Liver (tissue), 8 donors: ENCODE measurements at regions not wholly inside any gene's neighbourhood (a gene's known extent, or its start where the extent isn't known, plus 50 kb on each side); places are given as distances from the start of the nearest gene placed in this dataset.

Experiments used
- DNase-seq: peaks from one replicate; pipeline ENCODE4 v3.0.0-alpha.2; 2017; ENCODE audit warnings: low spot score
- H3K27ac ChIP-seq, 2 donors: one replicate each; pipeline ENCODE4 v1.7.0; 2013; ENCODE audit warnings: inconsistent platforms in 2 of 2, low read length in 2 of 2, control low read depth in 1 of 2, low read depth in 1 of 2, mild to moderate bottlenecking in 1 of 2
- H3K27me3 ChIP-seq, 4 donors: one replicate each; pipeline versions ENCODE4 v1.6.1 to v1.7.0; 2013; ENCODE audit warnings: low read length in 3 of 4, inconsistent platforms in 1 of 4, mild to moderate bottlenecking in 1 of 4, moderate library complexity in 1 of 4; ENCODE audit not compliant: control insufficient read depth in 4 of 4, insufficient read depth in 4 of 4
- H3K36me3 ChIP-seq, 4 donors: one replicate each; pipeline versions ENCODE4 v1.6.1 to v1.7.0; 2013; ENCODE audit warnings: low read length in 3 of 4, mild to moderate bottlenecking in 3 of 4, low read depth in 1 of 4, moderate library complexity in 1 of 4; ENCODE audit not compliant: control insufficient read depth in 4 of 4, insufficient read depth in 3 of 4
- H3K4me1 ChIP-seq, 4 donors: one replicate each; pipeline versions ENCODE4 v1.6.1 to v1.7.0; 2013; ENCODE audit warnings: low read length in 3 of 4, mild to moderate bottlenecking in 3 of 4, moderate library complexity in 1 of 4; ENCODE audit not compliant: control insufficient read depth in 4 of 4, insufficient read depth in 4 of 4
- H3K4me3 ChIP-seq, 3 donors: one replicate each; pipeline versions ENCODE4 v1.6.1 to v1.7.0; 2013; ENCODE audit warnings: low read length in 3 of 3, control low read depth in 1 of 3, low read depth in 1 of 3, mild to moderate bottlenecking in 1 of 3
- H3K9ac ChIP-seq, 2 donors: one replicate each; pipeline ENCODE4 v1.7.0; 2013; ENCODE audit warnings: low read length in 2 of 2, mild to moderate bottlenecking in 2 of 2, moderate library complexity in 2 of 2, control low read depth in 1 of 2, low read depth in 1 of 2
- H3K9me3 ChIP-seq, 4 donors: one replicate each; pipeline versions ENCODE4 v1.6.1 to v1.7.0; 2013; ENCODE audit warnings: low read length in 3 of 4; ENCODE audit not compliant: control insufficient read depth in 4 of 4
- ATF3 ChIP-seq: IDR thresholded peaks from 2 replicates; pipeline ENCODE4 v1.6.1; 2016; ENCODE audit warnings: antibody characterized with exemption
- CTCF ChIP-seq: fragments of 150-350 bp; IDR thresholded peaks from 2 replicates; pipeline ENCODE4 v1.5.1; 2017; ENCODE audit warnings: improper control_type of control experiment, low read depth, low read length; ENCODE audit not compliant: missing input control
- EGR1 ChIP-seq, 2 donors: IDR thresholded peaks; 2 replicates each; pipeline ENCODE4 v1.6.1; 2016 to 2018; ENCODE audit warnings: antibody characterized with exemption in 2 of 2, low read depth in 2 of 2
- FOXA1 ChIP-seq: IDR thresholded peaks from 2 replicates; pipeline ENCODE4 v1.6.1; 2016; ENCODE audit warnings: antibody characterized with exemption
- FOXA2 ChIP-seq: IDR thresholded peaks from 2 replicates; pipeline ENCODE4 v1.6.1; 2016; ENCODE audit warnings: antibody characterized with exemption
- GABPA ChIP-seq, 2 donors: IDR thresholded peaks in 1 of 2; conservative IDR thresholded peaks in 1 of 2; 2 replicates each; pipeline ENCODE4 v1.6.1; 2016; ENCODE audit warnings: antibody characterized with exemption in 2 of 2, mild to moderate bottlenecking in 1 of 2, moderate library complexity in 1 of 2
- HNF4A ChIP-seq, 2 donors: conservative IDR thresholded peaks; 2 replicates each; pipeline ENCODE4 v1.6.1; 2016; ENCODE audit warnings: antibody characterized with exemption in 2 of 2, mild to moderate bottlenecking in 2 of 2
- HNF4G ChIP-seq: IDR thresholded peaks from 2 replicates; pipeline ENCODE4 v1.6.1; 2016; ENCODE audit warnings: antibody characterized with exemption
- JUND ChIP-seq, 2 donors: IDR thresholded peaks; 2 replicates each; pipeline ENCODE4 v1.6.1; 2016; ENCODE audit warnings: antibody characterized with exemption in 2 of 2
- MAX ChIP-seq: IDR thresholded peaks from 2 replicates; pipeline ENCODE4 v1.6.1; 2016; ENCODE audit warnings: antibody characterized with exemption
- NR2F2 ChIP-seq: IDR thresholded peaks from 2 replicates; pipeline ENCODE4 v1.6.1; 2016; ENCODE audit warnings: antibody characterized with exemption
- RAD21 ChIP-seq, 2 donors: IDR thresholded peaks; 2 replicates each; pipeline ENCODE4 v1.6.1; 2016; ENCODE audit warnings: antibody characterized with exemption in 2 of 2, mild to moderate bottlenecking in 2 of 2
- REST ChIP-seq: IDR thresholded peaks from 2 replicates; pipeline ENCODE4 v1.6.1; 2016; ENCODE audit warnings: antibody characterized with exemption, mild to moderate bottlenecking
- RXRA ChIP-seq, 2 donors: IDR thresholded peaks; 2 replicates each; pipeline ENCODE4 v1.6.1; 2017 to 2018; ENCODE audit warnings: antibody characterized with exemption in 2 of 2, mild to moderate bottlenecking in 1 of 2
- SP1 ChIP-seq: IDR thresholded peaks from 2 replicates; pipeline ENCODE4 v1.6.1; 2018; ENCODE audit warnings: antibody characterized with exemption, mild to moderate bottlenecking
- YY1 ChIP-seq: IDR thresholded peaks from 2 replicates; pipeline ENCODE4 v1.6.1; 2016; ENCODE audit warnings: antibody characterized with exemption, mild to moderate bottlenecking
- ZBTB33 ChIP-seq: IDR thresholded peaks from 2 replicates; pipeline ENCODE4 v1.6.1; 2016; ENCODE audit warnings: antibody characterized with exemption
- WGBS: extraction: QIAGEN DNeasy Blood & Tissue Kit; methylation state at CpG from one replicate; pipeline ENCODE4 v1.1.7; 2013; 5-methylcytosine and 5-hydroxymethylcytosine counted together
- donor health status: healthy.
- donor health status: healthy.
- donor health status: healthy.
- donor health status: healthy.
- donor health status: healthy.

GRCh38 chr3:115359536-115359935 lies 212.4 kb upstream of the ZBTB20 start:
- no peaks in the 10 kb centered on the region for H3K27me3 ChIP-seq
- no peaks in the 10 kb centered on the region for H3K4me1 ChIP-seq
- no peak for TF ChIP-seq FOXA2
- no peak for TF ChIP-seq JUND (IDR thresholded peaks at IDR 0.05)
- no peak for TF ChIP-seq EGR1 (IDR thresholded peaks at IDR 0.05; ENCODE audit: low read depth in 2 of 2)
- no peak for TF ChIP-seq ATF3
- no peak for TF ChIP-seq RXRA (IDR thresholded peaks at IDR 0.05)
- TF ChIP-seq REST, result no peak
- TF ChIP-seq NR2F2, result no peak
- no peak for TF ChIP-seq SP1
- TF ChIP-seq HNF4A (conservative IDR thresholded peaks at IDR 0.05), result no peak
- TF ChIP-seq GABPA (IDR thresholded peaks at IDR 0.05 in 1 of 2, conservative IDR thresholded peaks at IDR 0.05 in 1 of 2), result no peak
- no peak for TF ChIP-seq HNF4G
- no peak for TF ChIP-seq MAX
- no peak for TF ChIP-seq YY1
- TF ChIP-seq ZBTB33, result no peak
- TF ChIP-seq FOXA1, result no peak
- TF ChIP-seq CTCF, result no peak
- no peak for TF ChIP-seq RAD21 (IDR thresholded peaks at IDR 0.05)
- 35% methylated on average over 2 of the region's 2 CpGs for WGBS
- H3K36me3 ChIP-seq, result no peaks in the 10 kb centered on the region
- DNase-seq, result no peak
- no peak overlapping the region for H3K27ac ChIP-seq
- no peaks in the 10 kb centered on the region for H3K9me3 ChIP-seq
- H3K4me3 ChIP-seq, result no peak overlapping the region
- H3K9ac ChIP-seq, result no peak overlapping the region

- H3K4me3 ChIP-seq, result no peak overlapping the region
- no peak for DNase-seq
- WGBS, result 50% methylated on average over 1 of the region's 1 CpG
- H3K9me3 ChIP-seq, result no peaks in the 10 kb centered on the region
- H3K4me1 ChIP-seq, result no peaks in the 10 kb centered on the region
- no peaks in the 10 kb centered on the region for H3K27me3 ChIP-seq
- no peaks in the 10 kb centered on the region for H3K36me3 ChIP-seq
- no peak overlapping the region for H3K27ac ChIP-seq
- H3K9ac ChIP-seq, result no peak overlapping the region
- no peak for TF ChIP-seq SP1
- no peak for TF ChIP-seq CTCF
- no peak for TF ChIP-seq EGR1 (IDR thresholded peaks at IDR 0.05; ENCODE audit: low read depth in 2 of 2)
- TF ChIP-seq YY1, result no peak
- TF ChIP-seq NR2F2, result no peak
- TF ChIP-seq JUND (IDR thresholded peaks at IDR 0.05), result no peak
- no peak for TF ChIP-seq MAX
- no peak for TF ChIP-seq HNF4G
- TF ChIP-seq RAD21 (IDR thresholded peaks at IDR 0.05), result no peak
- no peak for TF ChIP-seq FOXA2
- no peak for TF ChIP-seq ZBTB33
- TF ChIP-seq FOXA1, result no peak
These were observed 214.7 kb upstream of the ZBTB20 start for GRCh38 chr3:115361806-115362205.
